GM23338 (cell line): ENCODE measurements at regions not wholly inside any gene's neighbourhood (a gene's known extent, or its start where the extent isn't known, plus 50 kb on each side); places are given as distances from the start of the nearest gene placed in this dataset.

Experiments used
- JUNB ChIP-seq: IDR thresholded peaks from one replicate; pipeline ENCODE4 v1.6.1; 2016; ENCODE audit warnings: antibody characterized with exemption; ENCODE audit not compliant: unreplicated experiment
- STAT1 ChIP-seq: IDR thresholded peaks from one replicate; pipeline ENCODE4 v1.6.1; 2016; ENCODE audit warnings: antibody characterized with exemption; ENCODE audit not compliant: unreplicated experiment
- TF ChIP-seq, protein P1 (sequence below): fragments of 250-450 bp; sonication (Bioruptor Pico); IDR thresholded peaks from 2 replicates; pipeline ENCODE4 v1.5.0; 2020; ENCODE audit warnings: mild to moderate bottlenecking, moderate library complexity
- TF ChIP-seq, protein P2 (sequence below): IDR thresholded peaks from 2 replicates; pipeline ENCODE4 v1.6.1; 2016; ENCODE audit warnings: antibody characterized with exemption
- TF ChIP-seq, protein P3 (sequence below), 2 experiments: fragments of 200-600 bp in 1 of 2; sonication (generic) in 1 of 2; conservative IDR thresholded peaks; 2 replicates each; pipeline versions ENCODE4 v1.5.1 to v1.6.1; 2016 to 2017; ENCODE audit warnings: antibody characterized with exemption in 2 of 2, low read depth in 2 of 2, mild to moderate bottlenecking in 2 of 2, moderate library complexity in 1 of 2

DNA sequence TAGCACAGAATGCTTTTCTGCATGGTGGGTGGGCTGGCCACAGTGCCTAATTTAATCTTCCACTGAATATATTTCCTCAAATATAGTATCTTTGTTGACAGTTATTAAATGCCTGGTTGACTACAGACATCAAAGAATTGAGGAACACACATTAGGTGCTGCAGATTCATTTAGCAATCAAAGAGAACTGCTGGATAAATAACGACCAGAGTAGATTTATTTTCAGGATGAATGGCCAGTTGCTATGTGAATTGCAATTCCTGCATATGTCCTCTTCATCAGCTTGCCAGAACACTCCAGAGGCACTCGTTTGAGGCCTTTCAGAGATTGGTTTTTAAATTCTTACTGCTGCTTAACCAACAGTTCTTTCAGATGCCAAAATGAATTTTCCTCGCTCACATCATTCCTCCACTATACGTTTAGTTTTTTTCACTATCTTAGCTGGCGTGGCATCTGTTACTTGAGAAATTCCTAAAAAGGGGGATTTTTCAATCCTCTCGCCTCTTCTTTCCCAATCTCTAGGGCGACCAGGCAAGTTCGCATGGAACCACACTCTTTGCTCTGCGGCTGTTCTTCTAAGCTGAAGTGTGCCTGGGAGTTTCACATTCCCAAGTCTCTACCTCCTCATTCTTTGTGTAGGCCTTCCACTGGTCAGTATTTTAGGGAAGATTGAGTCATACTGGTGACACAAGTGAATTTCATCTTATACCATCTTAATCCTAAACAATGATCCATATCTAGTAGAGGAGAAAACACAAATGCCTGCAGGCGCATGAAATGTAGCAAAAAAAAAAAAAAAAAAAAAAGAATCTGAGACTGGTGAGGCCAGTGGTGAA lies 237.1 kb upstream of the NMUR2 start (continued):
- TF ChIP-seq, protein P1, sequence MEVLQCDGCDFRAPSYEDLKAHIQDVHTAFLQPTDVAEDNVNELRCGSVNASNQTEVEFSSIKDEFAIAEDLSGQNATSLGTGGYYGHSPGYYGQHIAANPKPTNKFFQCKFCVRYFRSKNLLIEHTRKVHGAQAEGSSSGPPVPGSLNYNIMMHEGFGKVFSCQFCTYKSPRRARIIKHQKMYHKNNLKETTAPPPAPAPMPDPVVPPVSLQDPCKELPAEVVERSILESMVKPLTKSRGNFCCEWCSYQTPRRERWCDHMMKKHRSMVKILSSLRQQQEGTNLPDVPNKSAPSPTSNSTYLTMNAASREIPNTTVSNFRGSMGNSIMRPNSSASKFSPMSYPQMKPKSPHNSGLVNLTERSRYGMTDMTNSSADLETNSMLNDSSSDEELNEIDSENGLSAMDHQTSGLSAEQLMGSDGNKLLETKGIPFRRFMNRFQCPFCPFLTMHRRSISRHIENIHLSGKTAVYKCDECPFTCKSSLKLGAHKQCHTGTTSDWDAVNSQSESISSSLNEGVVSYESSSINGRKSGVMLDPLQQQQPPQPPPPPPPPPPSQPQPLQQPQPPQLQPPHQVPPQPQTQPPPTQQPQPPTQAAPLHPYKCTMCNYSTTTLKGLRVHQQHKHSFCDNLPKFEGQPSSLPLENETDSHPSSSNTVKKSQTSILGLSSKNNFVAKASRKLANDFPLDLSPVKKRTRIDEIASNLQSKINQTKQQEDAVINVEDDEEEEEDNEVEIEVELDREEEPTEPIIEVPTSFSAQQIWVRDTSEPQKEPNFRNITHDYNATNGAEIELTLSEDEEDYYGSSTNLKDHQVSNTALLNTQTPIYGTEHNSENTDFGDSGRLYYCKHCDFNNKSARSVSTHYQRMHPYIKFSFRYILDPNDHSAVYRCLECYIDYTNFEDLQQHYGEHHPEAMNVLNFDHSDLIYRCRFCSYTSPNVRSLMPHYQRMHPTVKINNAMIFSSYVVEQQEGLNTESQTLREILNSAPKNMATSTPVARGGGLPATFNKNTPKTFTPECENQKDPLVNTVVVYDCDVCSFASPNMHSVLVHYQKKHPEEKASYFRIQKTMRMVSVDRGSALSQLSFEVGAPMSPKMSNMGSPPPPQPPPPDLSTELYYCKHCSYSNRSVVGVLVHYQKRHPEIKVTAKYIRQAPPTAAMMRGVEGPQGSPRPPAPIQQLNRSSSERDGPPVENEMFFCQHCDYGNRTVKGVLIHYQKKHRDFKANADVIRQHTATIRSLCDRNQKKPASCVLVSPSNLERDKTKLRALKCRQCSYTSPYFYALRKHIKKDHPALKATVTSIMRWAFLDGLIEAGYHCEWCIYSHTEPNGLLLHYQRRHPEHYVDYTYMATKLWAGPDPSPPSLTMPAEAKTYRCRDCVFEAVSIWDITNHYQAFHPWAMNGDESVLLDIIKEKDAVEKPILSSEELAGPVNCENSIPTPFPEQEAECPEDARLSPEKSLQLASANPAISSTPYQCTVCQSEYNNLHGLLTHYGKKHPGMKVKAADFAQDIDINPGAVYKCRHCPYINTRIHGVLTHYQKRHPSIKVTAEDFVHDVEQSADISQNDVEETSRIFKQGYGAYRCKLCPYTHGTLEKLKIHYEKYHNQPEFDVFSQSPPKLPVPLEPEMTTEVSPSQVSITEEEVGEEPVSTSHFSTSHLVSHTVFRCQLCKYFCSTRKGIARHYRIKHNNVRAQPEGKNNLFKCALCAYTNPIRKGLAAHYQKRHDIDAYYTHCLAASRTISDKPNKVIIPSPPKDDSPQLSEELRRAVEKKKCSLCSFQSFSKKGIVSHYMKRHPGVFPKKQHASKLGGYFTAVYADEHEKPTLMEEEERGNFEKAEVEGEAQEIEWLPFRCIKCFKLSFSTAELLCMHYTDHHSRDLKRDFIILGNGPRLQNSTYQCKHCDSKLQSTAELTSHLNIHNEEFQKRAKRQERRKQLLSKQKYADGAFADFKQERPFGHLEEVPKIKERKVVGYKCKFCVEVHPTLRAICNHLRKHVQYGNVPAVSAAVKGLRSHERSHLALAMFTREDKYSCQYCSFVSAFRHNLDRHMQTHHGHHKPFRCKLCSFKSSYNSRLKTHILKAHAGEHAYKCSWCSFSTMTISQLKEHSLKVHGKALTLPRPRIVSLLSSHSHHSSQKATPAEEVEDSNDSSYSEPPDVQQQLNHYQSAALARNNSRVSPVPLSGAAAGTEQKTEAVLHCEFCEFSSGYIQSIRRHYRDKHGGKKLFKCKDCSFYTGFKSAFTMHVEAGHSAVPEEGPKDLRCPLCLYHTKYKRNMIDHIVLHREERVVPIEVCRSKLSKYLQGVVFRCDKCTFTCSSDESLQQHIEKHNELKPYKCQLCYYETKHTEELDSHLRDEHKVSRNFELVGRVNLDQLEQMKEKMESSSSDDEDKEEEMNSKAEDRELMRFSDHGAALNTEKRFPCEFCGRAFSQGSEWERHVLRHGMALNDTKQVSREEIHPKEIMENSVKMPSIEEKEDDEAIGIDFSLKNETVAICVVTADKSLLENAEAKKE (CRISPR knock-in tag): no peak
- TF ChIP-seq STAT1: no peak
- TF ChIP-seq, protein P2, sequence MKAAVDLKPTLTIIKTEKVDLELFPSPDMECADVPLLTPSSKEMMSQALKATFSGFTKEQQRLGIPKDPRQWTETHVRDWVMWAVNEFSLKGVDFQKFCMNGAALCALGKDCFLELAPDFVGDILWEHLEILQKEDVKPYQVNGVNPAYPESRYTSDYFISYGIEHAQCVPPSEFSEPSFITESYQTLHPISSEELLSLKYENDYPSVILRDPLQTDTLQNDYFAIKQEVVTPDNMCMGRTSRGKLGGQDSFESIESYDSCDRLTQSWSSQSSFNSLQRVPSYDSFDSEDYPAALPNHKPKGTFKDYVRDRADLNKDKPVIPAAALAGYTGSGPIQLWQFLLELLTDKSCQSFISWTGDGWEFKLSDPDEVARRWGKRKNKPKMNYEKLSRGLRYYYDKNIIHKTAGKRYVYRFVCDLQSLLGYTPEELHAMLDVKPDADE: no peak
- no peak for TF ChIP-seq JUNB
- TF ChIP-seq, protein P3, sequence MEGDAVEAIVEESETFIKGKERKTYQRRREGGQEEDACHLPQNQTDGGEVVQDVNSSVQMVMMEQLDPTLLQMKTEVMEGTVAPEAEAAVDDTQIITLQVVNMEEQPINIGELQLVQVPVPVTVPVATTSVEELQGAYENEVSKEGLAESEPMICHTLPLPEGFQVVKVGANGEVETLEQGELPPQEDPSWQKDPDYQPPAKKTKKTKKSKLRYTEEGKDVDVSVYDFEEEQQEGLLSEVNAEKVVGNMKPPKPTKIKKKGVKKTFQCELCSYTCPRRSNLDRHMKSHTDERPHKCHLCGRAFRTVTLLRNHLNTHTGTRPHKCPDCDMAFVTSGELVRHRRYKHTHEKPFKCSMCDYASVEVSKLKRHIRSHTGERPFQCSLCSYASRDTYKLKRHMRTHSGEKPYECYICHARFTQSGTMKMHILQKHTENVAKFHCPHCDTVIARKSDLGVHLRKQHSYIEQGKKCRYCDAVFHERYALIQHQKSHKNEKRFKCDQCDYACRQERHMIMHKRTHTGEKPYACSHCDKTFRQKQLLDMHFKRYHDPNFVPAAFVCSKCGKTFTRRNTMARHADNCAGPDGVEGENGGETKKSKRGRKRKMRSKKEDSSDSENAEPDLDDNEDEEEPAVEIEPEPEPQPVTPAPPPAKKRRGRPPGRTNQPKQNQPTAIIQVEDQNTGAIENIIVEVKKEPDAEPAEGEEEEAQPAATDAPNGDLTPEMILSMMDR (conservative IDR thresholded peaks at IDR 0.05; ENCODE audit: low read depth in 2 of 2): no peak
